CD14-positive monocyte (primary cell): ENCODE measurements at regions not wholly inside any gene's neighbourhood (a gene's known extent, or its start where the extent isn't known, plus 50 kb on each side); places are given as distances from the start of the nearest gene placed in this dataset.

ENCODE experiments used
- DNase-seq, 3 donors: peaks; one replicate each; pipeline ENCODE4 v3.0.0-alpha.2; 2011 to 2022
- H2AFZ ChIP-seq: 2 replicates; pipeline ENCODE4 v1.6.0; 2012; ENCODE audit warnings: mild to moderate bottlenecking, low read depth, low read length, inconsistent platforms; ENCODE audit not compliant: insufficient read depth, poor library complexity, severe bottlenecking
- H3K27ac ChIP-seq, 2 donors: 1 replicate in 1 of 2; 2 replicates in 1 of 2; pipeline ENCODE4 v1.5.1; 2012 to 2013; ENCODE audit warnings: low read length in 2 of 2, control low read depth in 1 of 2, inconsistent platforms in 1 of 2, low read depth in 1 of 2, mild to moderate bottlenecking in 1 of 2
- H3K27me3 ChIP-seq, 2 donors: one replicate each; pipeline versions ENCODE4 v1.6.0 to v1.6.1; 2011 to 2013; ENCODE audit warnings: low read length in 2 of 2; ENCODE audit not compliant: control insufficient read depth in 2 of 2, insufficient read depth in 2 of 2
- H3K36me3 ChIP-seq, 2 donors: replicated peaks in 1 of 2; 1 replicate in 1 of 2; 2 replicates in 1 of 2; pipeline versions ENCODE4 v1.5.1 to v1.6.1; 2012 to 2013; ENCODE audit warnings: low read length in 2 of 2, control low read depth in 1 of 2, inconsistent platforms in 1 of 2, mild to moderate bottlenecking in 1 of 2; ENCODE audit not compliant: insufficient read depth in 2 of 2, control insufficient read depth in 1 of 2
- H3K4me1 ChIP-seq, 2 donors: 1 replicate in 1 of 2; 2 replicates in 1 of 2; pipeline versions ENCODE4 v1.5.1 to v1.6.1; 2012 to 2013; ENCODE audit warnings: low read length in 2 of 2, control low read depth in 1 of 2, inconsistent platforms in 1 of 2, mild to moderate bottlenecking in 1 of 2, moderate library complexity in 1 of 2; ENCODE audit not compliant: insufficient read depth in 2 of 2, control insufficient read depth in 1 of 2
- H3K4me2 ChIP-seq: replicated peaks from 2 replicates; pipeline ENCODE3; 2012; ENCODE audit warnings: low read length, moderate library complexity, mild to moderate bottlenecking; ENCODE audit not compliant: poor library complexity, severe bottlenecking; ENCODE audit errors: extremely low read depth
- H3K4me3 ChIP-seq, 3 experiments: fragments of 200-600 bp in 1 of 3; sonication (generic) in 1 of 3; replicated peaks in 1 of 3; 1 replicate in 2 of 3; 2 replicates in 1 of 3; pipeline ENCODE4 v1.5.1; 2011 to 2013; ENCODE audit warnings: low read length in 3 of 3, mild to moderate bottlenecking in 3 of 3, control low read depth in 2 of 3, low read depth in 2 of 3, inconsistent platforms in 1 of 3, moderate library complexity in 1 of 3
- H3K79me2 ChIP-seq: 2 replicates; pipeline ENCODE4 v1.6.0; 2012; ENCODE audit warnings: mild to moderate bottlenecking, control low read depth, inconsistent platforms, low read length, moderate library complexity; ENCODE audit not compliant: insufficient read depth
- H3K9ac ChIP-seq: 2 replicates; pipeline ENCODE4 v1.6.0; 2017; ENCODE audit warnings: low read length, mild to moderate bottlenecking; ENCODE audit not compliant: insufficient read depth, poor library complexity, severe bottlenecking
- H3K9me3 ChIP-seq, 2 donors: replicated peaks in 1 of 2; 1 replicate in 1 of 2; 2 replicates in 1 of 2; pipeline versions ENCODE4 v1.5.1 to v1.6.1; 2012 to 2013; ENCODE audit warnings: low read length in 2 of 2, control low read depth in 1 of 2; ENCODE audit not compliant: control insufficient read depth in 1 of 2, insufficient read depth in 1 of 2
- H4K20me1 ChIP-seq: 2 replicates; pipeline ENCODE4 v1.6.0; 2012; ENCODE audit warnings: mild to moderate bottlenecking, low read length, control low read depth, moderate library complexity; ENCODE audit not compliant: insufficient read depth
- H3K27ac Mint-ChIP-seq, 7 donors: one replicate each; pipeline ENCODE4 v1.8.0; 2020; ENCODE audit warnings: mild to moderate bottlenecking in 7 of 7, mixed read lengths in 7 of 7, moderate library complexity in 6 of 7, inconsistent platforms in 2 of 7
- H3K27me3 Mint-ChIP-seq, 3 donors: one replicate each; pipeline ENCODE4 v1.8.0; 2021 to 2022; ENCODE audit warnings: low read depth in 3 of 3, mild to moderate bottlenecking in 3 of 3, mixed read lengths in 3 of 3, moderate library complexity in 3 of 3, inconsistent platforms in 1 of 3
- H3K36me3 Mint-ChIP-seq, 2 donors: one replicate each; pipeline ENCODE4 v1.8.0; 2020; ENCODE audit warnings: mixed read lengths in 2 of 2, inconsistent platforms in 1 of 2, mild to moderate bottlenecking in 1 of 2
- H3K4me1 Mint-ChIP-seq: one replicate; pipeline ENCODE4 v1.8.0; 2020; ENCODE audit warnings: mild to moderate bottlenecking, mixed read lengths
- H3K4me3 Mint-ChIP-seq, 2 donors: one replicate each; pipeline ENCODE4 v1.8.0; 2020; ENCODE audit warnings: mild to moderate bottlenecking in 2 of 2, mixed read lengths in 2 of 2, moderate library complexity in 1 of 2
- H3K9me3 Mint-ChIP-seq, 7 donors: one replicate each; pipeline ENCODE4 v1.8.0; 2020 to 2022; ENCODE audit warnings: mixed read lengths in 7 of 7, mild to moderate bottlenecking in 6 of 7, moderate library complexity in 6 of 7, inconsistent platforms in 2 of 7
- CTCF ChIP-seq: fragments of 200-600 bp; IDR thresholded peaks from one replicate; pipeline ENCODE4 v1.8.0; 2022; ENCODE audit warnings: antibody characterized with exemption, mild to moderate bottlenecking
- WGBS: methylation state at CpG from one replicate; pipeline ENCODE4 v1.1.5; 2013; ENCODE audit warnings: missing lambda C conversion rate; ENCODE audit not compliant: insufficient coverage; 5-methylcytosine and 5-hydroxymethylcytosine counted together
- intact Hi-C, 2 donors: fragments of 100-400 bp; cut with micrococcal nuclease; formaldehyde crosslinking; loops; one replicate each; pipeline versions ENCODE4 v1.15.0 to v1.15.1; 2023

- Mint-ChIP-seq H3K27ac (no peak overlapping the region), H3K27me3 (peaks cover 0 to 3% (median 2%) of the 10 kb centered on the region in 3 donors), H3K4me1 (peaks cover 7% of the 10 kb centered on the region), H3K4me3 (no peak overlapping the region), H3K9me3 (peaks cover 0 to 6% (median 2%) of the 10 kb centered on the region in 7 donors), H3K36me3 (no peaks in the 10 kb centered on the region)
- H3K36me3 ChIP-seq: no peaks in the 10 kb centered on the region
- no peaks in the 10 kb centered on the region for H3K9me3 ChIP-seq
- intact Hi-C loops: no loop called here
- WGBS: no CpG with 5 or more reads among the region's 3 CpGs
- DNase-seq: no peak
- H3K4me2 ChIP-seq: no peak overlapping the region
- no peak overlapping the region for H3K9ac ChIP-seq
- H3K79me2 ChIP-seq: no peaks in the 10 kb centered on the region
- TF ChIP-seq CTCF: no peak
- no peaks in the 10 kb centered on the region for H4K20me1 ChIP-seq
- H3K4me1 ChIP-seq: no peaks in the 10 kb centered on the region
- H3K27me3 ChIP-seq: no peaks in the 10 kb centered on the region
- no peak overlapping the region for H3K27ac ChIP-seq
- H2AFZ ChIP-seq: no peak overlapping the region
- H3K4me3 ChIP-seq: no peak overlapping the region
Measured at GRCh38 chr3:22236490-22237270, 485.7 kb upstream of the ZNF385D start.

DNA sequence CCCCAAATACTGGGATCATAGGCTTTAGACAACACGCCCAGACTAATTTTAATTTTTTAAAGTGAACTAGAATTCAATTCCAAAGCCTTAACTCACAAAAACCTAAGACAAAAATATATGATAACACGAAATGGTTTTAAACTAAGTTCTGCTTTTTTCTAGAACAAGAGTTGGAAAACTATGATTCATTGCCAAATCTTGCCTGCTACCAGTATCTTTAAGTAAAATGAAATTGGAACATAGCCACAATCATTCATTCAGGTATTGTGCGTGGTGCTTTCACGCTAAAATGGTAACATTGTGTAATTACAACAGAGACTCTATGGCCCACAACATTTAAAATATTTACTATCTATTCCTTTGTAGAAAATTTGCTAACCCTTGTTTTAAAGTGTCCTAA, 488.0 kb upstream of the ZNF385D start:
- Histone ChIP-seq H3K4me2 (no peak overlapping the region), H3K9me3 (no peaks in the 10 kb centered on the region), H3K79me2 (no peaks in the 10 kb centered on the region), H3K4me1 (no peaks in the 10 kb centered on the region), H4K20me1 (no peaks in the 10 kb centered on the region), H2AFZ (no peak overlapping the region), H3K27ac (no peak overlapping the region), H3K9ac (no peak overlapping the region), H3K27me3 (no peaks in the 10 kb centered on the region), H3K36me3 (no peaks in the 10 kb centered on the region), H3K4me3 (no peak overlapping the region)
- intact Hi-C loops: no loop called here
- Mint-ChIP-seq H3K36me3 (no peaks in the 10 kb centered on the region), H3K4me1 (peaks cover 7% of the 10 kb centered on the region), H3K27me3 (peaks cover 0 to 3% (median 2%) of the 10 kb centered on the region in 3 donors), H3K4me3 (no peak overlapping the region), H3K27ac (no peak overlapping the region), H3K9me3 (peaks cover 0 to 2% (median 0%) of the 10 kb centered on the region in 7 donors)
- DNase-seq: no peak
- no CpG with 5 or more reads among the region's 4 CpGs for WGBS
- TF ChIP-seq CTCF: no peak
